ENCODE measurements at regions not wholly inside any gene's neighbourhood (a gene's known extent, or its start where the extent isn't known, plus 50 kb on each side); places are given as distances from the start of the nearest gene placed in this dataset.
A peak's percentile ranks its signal among the peaks of the same experiment; 100 is the strongest.

DNA sequence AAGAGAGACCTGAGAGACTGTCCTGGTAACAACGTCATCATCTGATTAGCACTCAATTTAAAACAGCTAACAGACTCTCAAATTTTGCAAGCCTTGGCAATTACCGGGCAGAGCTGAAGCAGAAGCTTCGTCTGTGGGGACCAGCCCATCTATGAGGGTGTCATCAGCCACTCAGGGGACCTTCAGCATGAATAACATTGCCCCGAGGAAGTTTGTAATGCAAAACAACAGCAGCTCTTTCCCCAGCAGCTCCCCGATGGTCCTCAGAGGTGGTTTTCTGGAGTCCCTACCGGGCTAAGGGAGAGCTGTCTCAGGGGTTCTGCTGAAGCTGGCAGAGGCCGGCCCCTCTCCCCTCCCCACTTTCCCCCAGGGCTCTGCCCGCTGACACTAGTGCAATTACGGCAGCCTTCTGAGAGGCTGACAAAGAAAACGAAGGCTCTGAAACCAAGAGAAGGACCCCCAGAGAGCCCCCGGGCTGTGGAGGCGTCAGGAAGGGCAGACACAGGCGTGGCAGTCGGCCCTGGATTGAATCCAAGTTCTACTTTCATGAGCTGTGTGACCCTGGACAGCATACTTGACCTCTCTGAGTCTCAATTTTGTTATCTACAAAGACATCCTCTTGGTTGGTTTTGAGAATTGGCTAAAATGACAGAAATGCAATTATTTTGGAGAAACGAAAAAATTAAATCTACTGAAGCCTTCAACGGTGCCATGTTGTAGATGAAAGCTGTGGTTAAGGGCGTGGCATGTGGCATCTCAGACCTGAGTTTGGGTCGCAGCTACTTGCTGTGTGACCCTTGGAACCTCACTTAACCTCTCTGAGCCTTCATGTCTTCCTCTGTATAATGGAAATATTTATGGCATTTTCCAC lies 102.1 kb upstream of the TLE3 start:
- no peak for DNase-seq (ENCODE audit: low read depth in 1 of 2, low spot score in 1 of 2)
- in situ Hi-C loops (cut with HindIII; ENCODE audit: low pct_unique_long_range_greater_than_20kb, low sequenced_read_pairs), result no loop called here
- no peak for TF ChIP-seq JUND (IDR thresholded peaks at IDR 0.05; ENCODE audit: low read depth)

DNA sequence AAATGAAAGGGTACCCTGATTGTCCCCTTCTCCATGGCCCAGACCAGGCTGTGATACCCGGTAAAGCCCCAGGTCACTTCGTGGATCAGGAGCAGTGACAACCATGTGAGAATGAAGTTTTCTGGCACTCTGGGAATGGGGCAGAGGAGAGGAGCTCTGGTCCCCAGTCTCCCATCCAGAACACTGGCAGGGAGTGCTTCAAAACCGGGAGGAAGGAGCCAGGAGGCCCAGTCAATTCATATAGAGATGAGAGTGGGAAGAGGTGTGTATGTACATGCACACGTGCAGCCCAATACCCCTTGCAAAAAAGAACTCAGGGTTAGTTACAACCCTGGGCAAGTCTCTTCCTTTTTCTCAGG lies 101.4 kb upstream of the TLE3 start:
- TF ChIP-seq JUND (IDR thresholded peaks at IDR 0.05; ENCODE audit: low read depth), result no peak
- in situ Hi-C loops (cut with HindIII; ENCODE audit: low pct_unique_long_range_greater_than_20kb, low sequenced_read_pairs), result no loop called here
- no peak for DNase-seq (ENCODE audit: low read depth in 1 of 2, low spot score in 1 of 2)

DNA sequence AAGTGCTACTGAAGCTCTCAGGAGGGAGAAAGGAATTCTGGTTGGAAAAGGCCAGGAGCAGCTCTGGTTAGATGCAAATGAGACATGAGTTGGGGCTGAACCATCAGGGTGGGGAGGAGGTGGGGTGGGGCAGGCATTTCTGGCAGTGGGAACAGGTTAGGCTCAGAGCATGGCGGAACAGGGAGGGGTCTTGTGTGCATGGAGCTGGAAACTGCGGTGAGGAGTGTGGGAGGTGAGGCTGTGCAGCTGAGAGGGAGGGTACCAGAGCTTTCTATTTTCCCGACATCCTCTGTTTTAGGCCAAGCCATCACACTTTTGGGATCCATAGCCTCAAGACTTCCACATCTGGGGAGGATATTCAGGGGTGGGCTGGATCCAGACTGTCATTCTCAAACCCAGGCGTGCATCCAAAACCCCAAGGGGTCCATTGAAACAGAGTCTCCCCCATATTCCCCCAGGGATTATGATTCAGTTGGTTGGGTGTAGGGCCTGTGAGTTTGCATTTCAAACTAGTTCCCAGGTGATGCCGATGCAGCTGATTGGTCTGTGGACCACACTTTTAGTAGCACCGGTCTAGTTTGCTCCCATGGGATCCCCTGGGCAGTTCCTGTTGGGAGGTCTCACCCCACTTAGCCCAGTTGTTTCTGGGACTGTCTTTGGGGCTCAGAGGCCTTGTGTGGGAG lies 100.9 kb upstream of the TLE3 start:
- TF ChIP-seq JUND (IDR thresholded peaks at IDR 0.05; ENCODE audit: low read depth), result no peak
- DNase-seq (ENCODE audit: low read depth in 1 of 2, low spot score in 1 of 2), result no peak
- in situ Hi-C loops (cut with HindIII; ENCODE audit: low pct_unique_long_range_greater_than_20kb, low sequenced_read_pairs), result no loop called here

DNA sequence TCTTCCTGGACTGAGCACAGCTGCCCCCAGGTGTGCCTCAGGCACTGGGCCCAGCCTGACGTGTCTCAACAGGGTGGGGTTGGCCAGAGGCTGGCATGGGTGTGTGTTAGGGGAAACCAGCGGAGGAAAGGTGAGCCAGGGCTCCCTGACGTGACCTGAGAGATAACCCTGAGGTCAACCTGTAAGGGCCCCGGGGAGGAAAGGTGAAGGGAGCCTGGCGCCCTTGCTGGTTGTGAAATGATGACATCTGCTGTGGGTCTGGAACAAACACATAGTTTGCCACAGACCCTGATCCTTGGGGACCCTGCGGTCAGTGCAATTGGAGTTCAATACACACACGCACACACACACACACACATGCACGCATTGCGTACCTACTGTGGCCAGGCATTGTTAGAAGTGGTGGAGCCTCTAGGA lies 100.2 kb upstream of the TLE3 start:
- in situ Hi-C loops (cut with HindIII; ENCODE audit: low pct_unique_long_range_greater_than_20kb, low sequenced_read_pairs), result no loop called here
- TF ChIP-seq JUND (IDR thresholded peaks at IDR 0.05; ENCODE audit: low read depth), result no peak
- no peak for DNase-seq (ENCODE audit: low read depth in 1 of 2, low spot score in 1 of 2)

DNA sequence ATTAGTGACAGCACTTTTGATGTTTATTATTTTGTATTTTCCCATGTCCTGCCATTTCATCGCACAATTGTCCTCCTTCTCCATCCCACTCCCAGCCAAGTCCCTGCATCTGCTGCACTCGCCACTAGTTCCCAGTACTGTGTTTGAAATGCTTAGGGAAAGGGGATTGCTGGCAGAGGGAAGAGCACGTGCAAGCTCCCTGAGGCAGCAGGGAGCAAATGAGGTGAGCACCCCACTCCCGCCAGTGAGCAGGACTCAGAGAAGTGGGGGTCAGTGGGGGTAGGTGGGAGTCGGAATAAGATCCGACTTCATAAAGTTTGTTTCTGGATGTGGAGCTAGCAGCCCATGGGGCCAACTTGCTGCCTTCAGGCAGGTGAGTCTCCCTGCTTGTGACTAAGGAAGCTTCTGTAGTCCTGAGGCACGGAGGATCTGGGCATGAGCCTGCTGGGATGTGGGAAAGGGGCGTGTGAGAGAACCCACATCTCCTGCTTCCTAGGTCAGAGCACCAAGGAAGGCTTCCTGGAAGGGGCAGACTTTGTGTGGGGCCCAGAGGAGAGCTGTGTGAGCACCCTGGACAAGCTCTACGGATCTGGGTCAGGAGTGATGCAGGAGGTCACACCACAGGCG lies 99.7 kb upstream of the TLE3 start:
- no peak for DNase-seq (ENCODE audit: low read depth in 1 of 2, low spot score in 1 of 2)
- TF ChIP-seq JUND (IDR thresholded peaks at IDR 0.05; ENCODE audit: low read depth), result no peak
- in situ Hi-C loops (cut with HindIII; ENCODE audit: low pct_unique_long_range_greater_than_20kb, low sequenced_read_pairs), result no loop called here

DNA sequence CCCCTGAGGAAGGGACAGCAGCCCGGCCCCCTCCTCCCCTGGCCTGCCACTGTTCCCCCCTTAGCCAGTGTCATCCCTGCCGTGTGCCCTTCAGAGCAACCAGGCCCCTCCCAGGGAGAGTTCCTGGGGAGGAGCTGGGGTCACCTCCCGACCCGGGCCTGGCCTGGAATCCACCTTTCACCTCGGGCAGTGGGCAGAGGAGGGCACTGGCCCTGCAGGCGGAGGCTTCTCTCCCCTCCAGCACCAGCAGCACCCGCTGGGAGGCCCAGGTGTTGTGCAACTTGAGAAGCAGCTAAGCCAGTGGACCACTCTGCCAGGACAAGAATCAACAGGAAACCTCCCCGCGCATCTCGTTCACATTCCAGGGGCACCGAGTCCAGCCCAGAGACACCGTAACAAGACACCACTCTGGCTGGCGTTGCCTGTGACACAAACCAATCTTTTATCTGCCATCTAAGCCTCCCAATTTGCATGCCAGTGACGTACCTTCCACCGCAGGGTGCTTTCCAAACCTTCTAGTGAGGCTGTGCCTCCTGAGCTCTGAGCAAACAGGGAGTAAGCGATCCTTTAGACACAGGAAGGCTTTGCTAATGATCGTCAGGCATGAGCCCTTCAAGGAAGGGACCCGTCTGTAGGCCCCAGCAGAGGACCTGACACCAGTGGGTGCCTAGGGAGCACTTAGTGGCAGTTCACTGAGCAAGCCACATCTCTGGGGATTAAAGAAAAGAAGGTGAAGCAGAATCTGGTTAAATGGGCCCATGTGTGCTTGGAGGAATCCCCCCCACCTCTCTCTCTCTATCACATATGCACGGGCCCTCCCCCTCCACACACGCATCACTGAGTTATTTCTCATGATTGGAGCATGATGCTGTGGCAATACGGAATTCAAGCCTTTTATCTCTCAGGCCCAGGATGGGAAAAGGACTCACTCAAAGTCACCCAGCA lies 98.9 kb upstream of the TLE3 start:
- in situ Hi-C loops (cut with HindIII; ENCODE audit: low pct_unique_long_range_greater_than_20kb, low sequenced_read_pairs), result no loop called here
- TF ChIP-seq JUND (IDR thresholded peaks at IDR 0.05; ENCODE audit: low read depth), result no peak
- peak; percentile 84 to 96 for DNase-seq (ENCODE audit: low read depth in 1 of 2, low spot score in 1 of 2)

DNA sequence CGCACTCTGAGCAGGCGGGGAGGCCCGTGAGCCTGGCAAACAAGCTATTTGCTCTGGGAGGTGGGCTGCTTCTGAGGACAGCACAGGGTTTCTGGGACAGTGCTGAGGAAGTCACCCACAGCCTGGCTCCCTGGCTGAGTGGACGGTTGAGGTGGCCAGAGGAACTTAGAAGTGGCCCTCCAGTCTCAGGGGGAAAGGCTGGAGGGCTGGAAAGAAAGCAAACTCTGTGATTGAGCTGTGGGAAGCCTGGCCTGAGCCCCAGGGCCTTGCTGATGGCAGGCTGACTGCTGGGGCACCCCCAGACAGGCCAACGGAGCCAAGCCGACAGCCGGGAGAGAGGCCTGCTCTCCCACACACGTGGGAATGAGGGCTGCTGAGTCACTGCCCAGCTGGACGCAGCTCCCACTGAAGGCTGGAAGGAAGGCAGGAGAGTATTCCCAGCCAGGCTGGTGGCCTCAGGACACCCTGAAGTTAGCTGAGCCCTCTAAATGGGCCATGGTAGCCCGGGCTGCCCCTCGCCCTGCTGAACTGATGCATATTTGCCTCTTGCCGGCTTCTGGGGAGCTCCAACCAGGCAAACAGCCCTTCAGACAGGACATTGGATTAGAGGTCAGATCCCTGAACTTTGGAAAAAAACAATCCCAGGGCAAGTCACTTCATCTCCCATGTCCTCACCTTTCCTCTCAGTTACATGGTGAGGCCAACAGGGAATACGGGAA lies 98.0 kb upstream of the TLE3 start:
- TF ChIP-seq JUND (IDR thresholded peaks at IDR 0.05; ENCODE audit: low read depth), result no peak
- no peak for DNase-seq (ENCODE audit: low read depth in 1 of 2, low spot score in 1 of 2)
- in situ Hi-C loops (cut with HindIII; ENCODE audit: low pct_unique_long_range_greater_than_20kb, low sequenced_read_pairs), result no loop called here

DNA sequence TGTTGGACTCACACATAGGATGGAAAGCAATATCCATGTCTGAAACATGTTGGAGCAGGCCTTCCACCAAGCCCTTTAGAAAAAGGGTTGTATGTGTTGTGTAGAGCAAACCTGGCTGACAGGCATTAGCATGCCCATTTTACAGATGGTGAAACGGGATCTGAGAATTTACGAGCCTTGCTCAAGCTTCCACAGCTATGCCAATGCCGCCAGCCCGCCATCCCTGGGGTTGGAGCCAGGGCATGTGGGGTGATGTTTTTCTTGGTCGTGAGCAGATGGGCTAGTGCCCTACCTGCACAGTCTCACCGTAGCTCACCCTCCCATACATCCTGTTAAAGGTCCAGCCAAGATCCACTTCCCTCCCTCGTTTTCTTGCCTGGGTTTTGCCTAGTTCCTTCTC lies 97.5 kb upstream of the TLE3 start:
- TF ChIP-seq JUND (IDR thresholded peaks at IDR 0.05; ENCODE audit: low read depth), result no peak
- in situ Hi-C loops (cut with HindIII; ENCODE audit: low pct_unique_long_range_greater_than_20kb, low sequenced_read_pairs), result no loop called here
- no peak for DNase-seq (ENCODE audit: low read depth in 1 of 2, low spot score in 1 of 2)

DNA sequence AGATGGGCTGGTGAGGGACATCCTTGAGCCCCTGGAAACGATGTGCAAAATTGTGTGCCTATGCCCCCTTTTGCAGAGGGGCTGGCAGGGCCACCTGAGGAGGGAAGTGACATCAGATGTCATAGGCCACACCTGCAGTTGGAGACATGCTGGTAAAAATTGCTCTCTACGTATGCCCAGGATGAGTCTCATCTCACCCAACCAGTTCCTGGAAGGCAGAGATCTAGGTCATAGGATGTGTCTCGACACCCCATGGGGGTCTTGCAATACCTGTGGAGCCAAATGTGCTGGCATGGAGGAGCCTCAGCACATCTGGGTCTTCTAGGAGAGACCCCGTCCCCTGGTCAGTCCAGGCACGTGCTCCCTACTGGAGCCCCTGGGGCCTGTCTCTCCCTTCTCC lies 96.5 kb upstream of the TLE3 start:
- in situ Hi-C loops (cut with HindIII; ENCODE audit: low pct_unique_long_range_greater_than_20kb, low sequenced_read_pairs), result no loop called here
- TF ChIP-seq JUND (IDR thresholded peaks at IDR 0.05; ENCODE audit: low read depth), result no peak

DNA sequence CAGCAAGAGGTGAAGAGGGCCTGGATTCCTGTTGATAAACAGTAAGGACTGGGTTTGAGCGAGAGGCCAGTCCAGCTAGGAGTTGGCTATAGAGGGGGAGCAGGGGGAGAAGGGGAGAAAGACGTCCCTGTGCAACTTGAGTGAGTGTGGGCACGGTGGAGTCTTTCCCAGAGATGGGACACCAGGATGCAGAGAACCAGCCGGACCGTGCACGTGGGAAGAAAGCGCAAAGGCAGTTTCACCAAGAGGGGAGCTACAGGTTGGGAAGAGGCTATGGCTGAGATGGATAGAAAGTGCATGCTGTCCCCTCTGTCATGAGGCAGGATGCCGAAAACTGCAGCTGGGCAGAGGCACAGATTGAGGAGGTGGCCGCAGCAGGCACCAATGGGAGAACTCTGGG lies 96.0 kb upstream of the TLE3 start:
- in situ Hi-C loops (cut with HindIII; ENCODE audit: low pct_unique_long_range_greater_than_20kb, low sequenced_read_pairs), result no loop called here
- no peak for TF ChIP-seq JUND (IDR thresholded peaks at IDR 0.05; ENCODE audit: low read depth)
- no peak for DNase-seq (ENCODE audit: low read depth in 1 of 2, low spot score in 1 of 2)

More for the DNA sequence above, 96.5 kb upstream of the TLE3 start:
- DNase-seq (ENCODE audit: low read depth in 1 of 2, low spot score in 1 of 2), result no peak

DNA sequence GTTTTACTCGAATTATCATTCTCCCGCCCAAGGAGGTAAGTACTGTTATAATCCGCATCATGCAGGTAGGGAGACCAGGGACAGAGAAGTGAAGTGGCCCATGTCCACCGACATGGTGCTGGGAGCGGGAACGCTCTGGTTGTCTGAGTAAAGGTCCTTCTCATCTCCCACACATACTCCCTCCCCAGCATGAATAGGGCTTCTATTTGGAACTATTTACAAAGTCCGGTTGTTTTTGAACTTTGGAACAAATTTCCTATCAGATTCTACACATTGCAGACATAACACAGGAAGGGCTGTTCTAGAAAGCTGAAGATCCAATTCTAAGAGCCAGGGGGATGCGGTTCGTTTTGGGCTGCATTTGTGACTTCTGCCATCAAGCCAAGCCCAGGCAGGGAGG lies 94.8 kb upstream of the TLE3 start:
- TF ChIP-seq JUND (IDR thresholded peaks at IDR 0.05; ENCODE audit: low read depth), result no peak
- in situ Hi-C loops (cut with HindIII; ENCODE audit: low pct_unique_long_range_greater_than_20kb, low sequenced_read_pairs), result no loop called here
- no peak for DNase-seq (ENCODE audit: low read depth in 1 of 2, low spot score in 1 of 2)

DNA sequence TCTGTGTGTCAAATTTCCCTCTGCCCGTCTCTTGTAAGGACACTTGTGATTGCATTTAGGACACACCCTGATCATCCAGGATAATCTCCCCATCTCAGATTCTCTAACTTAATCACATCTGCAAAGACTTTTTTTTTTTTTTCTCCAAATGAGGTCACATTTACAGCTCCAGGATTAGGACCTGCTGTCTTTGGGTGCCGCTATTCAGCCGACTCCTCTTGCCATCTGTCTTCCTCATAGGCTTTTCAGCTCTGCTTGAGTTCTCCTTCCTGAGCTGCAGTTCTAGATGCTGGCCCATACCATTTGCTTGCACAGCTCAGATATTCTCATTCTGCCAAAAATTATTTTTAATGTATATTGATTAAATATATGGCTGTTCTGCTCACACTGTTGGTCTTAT lies 94.3 kb upstream of the TLE3 start:
- in situ Hi-C loops (cut with HindIII; ENCODE audit: low pct_unique_long_range_greater_than_20kb, low sequenced_read_pairs), result no loop called here
- DNase-seq (ENCODE audit: low read depth in 1 of 2, low spot score in 1 of 2), result no peak
- no peak for TF ChIP-seq JUND (IDR thresholded peaks at IDR 0.05; ENCODE audit: low read depth)
